SH-SY5Y (cell line): ENCODE measurements at regions not wholly inside any gene's neighbourhood (a gene's known extent, or its start where the extent isn't known, plus 50 kb on each side); places are given as distances from the start of the nearest gene placed in this dataset.

ENCODE experiments used
- GATA2 ChIP-seq: IDR thresholded peaks from 2 replicates; pipeline ENCODE4 v1.6.1; 2011; ENCODE audit warnings: mild to moderate bottlenecking, low read depth, low read length
- GATA3 ChIP-seq: IDR thresholded peaks from 2 replicates; pipeline ENCODE4 v1.6.1; 2011; ENCODE audit warnings: low read depth, mild to moderate bottlenecking, low read length, moderate library complexity

DNA sequence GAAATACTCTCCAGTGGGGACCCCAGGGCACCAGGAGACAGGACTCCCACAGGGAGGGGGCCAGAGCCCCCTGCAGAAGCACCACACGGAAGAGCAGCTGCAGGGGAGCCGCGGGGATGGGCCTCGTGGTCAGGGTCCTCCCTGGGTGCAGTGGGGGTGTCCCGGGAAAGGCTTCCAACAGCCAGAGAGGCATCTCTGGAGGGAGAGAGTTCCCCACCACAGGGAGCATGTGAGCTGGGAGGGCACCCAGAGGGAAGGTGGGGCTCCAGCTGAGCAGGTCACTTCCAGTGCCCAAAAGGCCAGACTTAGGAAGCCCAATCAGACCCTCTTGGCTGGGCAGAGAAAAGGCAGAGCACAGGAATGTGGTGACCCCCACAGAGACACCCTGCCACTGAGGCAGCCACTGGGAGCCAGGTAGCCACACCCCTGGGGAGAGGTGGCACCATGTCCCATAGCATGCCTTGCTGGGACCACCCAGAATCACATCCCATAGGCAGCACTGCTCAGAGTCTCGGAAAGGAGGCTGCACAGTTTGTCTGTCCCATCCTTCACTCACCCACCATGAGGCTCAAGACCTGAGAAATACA lies 49.9 kb upstream of the LMO1 start:
- TF ChIP-seq GATA3 (no peak), GATA2 (no peak)
